ENCODE measurements at regions not wholly inside any gene's neighbourhood (a gene's known extent, or its start where the extent isn't known, plus 50 kb on each side); places are given as distances from the start of the nearest gene placed in this dataset.

DNA sequence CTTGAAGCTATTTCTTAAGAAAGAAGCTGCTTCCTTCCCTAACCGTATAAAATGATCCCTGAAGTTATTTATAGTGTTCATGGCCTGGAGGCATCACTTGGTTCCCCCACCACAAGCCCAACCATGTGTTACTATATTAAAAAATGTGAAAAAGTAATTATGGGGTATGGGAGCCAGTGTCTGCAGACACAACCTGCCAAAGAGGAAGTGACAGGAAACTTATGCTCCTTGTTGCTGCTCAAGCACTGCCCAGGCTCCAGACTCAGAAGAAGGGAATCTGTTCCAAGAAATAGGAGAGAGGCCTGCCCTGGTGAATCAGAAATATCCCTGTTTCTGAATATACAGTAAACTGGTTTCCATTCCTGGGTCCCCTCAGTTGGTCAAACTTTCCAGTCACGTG lies 217.2 kb upstream of the BMP4 start:
- Histone ChIP-seq H3K4me1 (replicated peaks; ENCODE audit: insufficient read depth) (peaks cover 26% of the 10 kb centered on the region), H3K4me2 (no peak overlapping the region), H3K27ac (no peak overlapping the region), H3K79me2 (ENCODE audit: low read depth) (no peaks in the 10 kb centered on the region), H3K4me3 (no peak overlapping the region), H3K9me3 (ENCODE audit: insufficient read depth, low read depth) (no peaks in the 10 kb centered on the region), H3K9me2 (ENCODE audit: insufficient read depth) (no peaks in the 10 kb centered on the region), H3K27me3 (ENCODE audit: insufficient read depth, low read depth) (no peaks in the 10 kb centered on the region), H2AFZ (no peak overlapping the region), H4K20me1 (ENCODE audit: insufficient read depth) (no peaks in the 10 kb centered on the region), H3F3A (ENCODE audit: insufficient read depth, low read depth) (peaks cover 13% of the 10 kb centered on the region), H3K36me3 (ENCODE audit: low read depth) (no peaks in the 10 kb centered on the region)
- ChIA-PET CTCF (interaction anchor here (0.6 kb wide), 1 partner anchor 93 kb away, joined by 9 read pairs; no protein-coding TSS in a partner anchor), POLR2A (ENCODE audit: unreplicated experiment) (interaction anchor here (0.6 to 1.2 kb wide), 2 partner anchors 98 to 217 kb away, joined by 4 to 8 read pairs; partner anchors contain the start of gene BMP4)
- intact Hi-C loops (cut with micrococcal nuclease; ENCODE audit: unreplicated experiment): loop anchor here (5.0 to 10.0 kb wide), 2 partner anchors 332 to 719 kb away; no protein-coding TSS in a partner anchor
- no TSS peak for BruUV-seq (replicated peaks)
- no peak for TF ChIP-seq EZH2 (IDR thresholded peaks at IDR 0.05; ENCODE audit: low read depth)
- TF ChIP-seq, protein P1, sequence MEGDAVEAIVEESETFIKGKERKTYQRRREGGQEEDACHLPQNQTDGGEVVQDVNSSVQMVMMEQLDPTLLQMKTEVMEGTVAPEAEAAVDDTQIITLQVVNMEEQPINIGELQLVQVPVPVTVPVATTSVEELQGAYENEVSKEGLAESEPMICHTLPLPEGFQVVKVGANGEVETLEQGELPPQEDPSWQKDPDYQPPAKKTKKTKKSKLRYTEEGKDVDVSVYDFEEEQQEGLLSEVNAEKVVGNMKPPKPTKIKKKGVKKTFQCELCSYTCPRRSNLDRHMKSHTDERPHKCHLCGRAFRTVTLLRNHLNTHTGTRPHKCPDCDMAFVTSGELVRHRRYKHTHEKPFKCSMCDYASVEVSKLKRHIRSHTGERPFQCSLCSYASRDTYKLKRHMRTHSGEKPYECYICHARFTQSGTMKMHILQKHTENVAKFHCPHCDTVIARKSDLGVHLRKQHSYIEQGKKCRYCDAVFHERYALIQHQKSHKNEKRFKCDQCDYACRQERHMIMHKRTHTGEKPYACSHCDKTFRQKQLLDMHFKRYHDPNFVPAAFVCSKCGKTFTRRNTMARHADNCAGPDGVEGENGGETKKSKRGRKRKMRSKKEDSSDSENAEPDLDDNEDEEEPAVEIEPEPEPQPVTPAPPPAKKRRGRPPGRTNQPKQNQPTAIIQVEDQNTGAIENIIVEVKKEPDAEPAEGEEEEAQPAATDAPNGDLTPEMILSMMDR (conservative IDR thresholded peaks at IDR 0.05): no peak
- peak in 1 of 2 experiments; percentile 35 for DNase-seq

DNA sequence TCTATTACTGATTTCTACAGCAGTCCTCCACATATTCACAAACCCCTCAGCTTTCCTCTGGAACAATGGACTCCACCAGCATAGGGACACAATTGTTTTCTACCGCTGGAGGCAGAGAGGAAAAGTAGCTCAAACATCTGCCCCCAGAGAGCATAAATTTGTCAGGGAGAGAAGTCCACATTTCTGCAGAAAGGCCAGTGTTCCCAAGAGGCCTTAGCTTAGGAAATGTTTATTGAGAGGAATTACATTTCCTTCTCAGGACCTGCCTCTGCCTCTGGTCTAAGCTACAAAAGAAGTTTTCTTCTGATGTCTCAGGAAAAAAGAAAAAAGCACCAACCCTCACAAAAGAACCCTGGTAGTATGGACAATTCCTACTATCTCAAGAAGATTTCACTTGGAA lies 217.8 kb upstream of the BMP4 start:
- no peak for DNase-seq
- Histone ChIP-seq H3K4me3 (no peak overlapping the region), H3K79me2 (ENCODE audit: low read depth) (no peaks in the 10 kb centered on the region), H3K27me3 (ENCODE audit: insufficient read depth, low read depth) (no peaks in the 10 kb centered on the region), H3K9me3 (ENCODE audit: insufficient read depth, low read depth) (no peaks in the 10 kb centered on the region), H2AFZ (no peak overlapping the region), H3K4me1 (replicated peaks; ENCODE audit: insufficient read depth) (peaks cover 20% of the 10 kb centered on the region), H3K36me3 (ENCODE audit: low read depth) (no peaks in the 10 kb centered on the region), H3K27ac (no peak overlapping the region), H3F3A (ENCODE audit: insufficient read depth, low read depth) (peaks cover 6% of the 10 kb centered on the region), H4K20me1 (ENCODE audit: insufficient read depth) (no peaks in the 10 kb centered on the region), H3K4me2 (no peak overlapping the region), H3K9me2 (ENCODE audit: insufficient read depth) (no peaks in the 10 kb centered on the region)
- no TSS peak for BruUV-seq (replicated peaks)
- ChIA-PET CTCF (interaction anchor here (0.6 to 1.4 kb wide), 5 partner anchors 92 to 254 kb away, joined by 3 to 9 read pairs (median 5); partner anchors contain the start of gene BMP4), POLR2A (ENCODE audit: unreplicated experiment) (interaction anchor here (0.6 to 1.2 kb wide), 6 partner anchors 58 to 631 kb away, joined by 3 to 15 read pairs (median 5); partner anchors contain the start of gene BMP4)
- intact Hi-C loops (cut with micrococcal nuclease; ENCODE audit: unreplicated experiment): loop anchor here (5.0 to 10.0 kb wide), 2 partner anchors 332 to 720 kb away; no protein-coding TSS in a partner anchor
- TF ChIP-seq, protein P1 (conservative IDR thresholded peaks at IDR 0.05): no peak
- no peak for TF ChIP-seq EZH2 (IDR thresholded peaks at IDR 0.05; ENCODE audit: low read depth)

DNA sequence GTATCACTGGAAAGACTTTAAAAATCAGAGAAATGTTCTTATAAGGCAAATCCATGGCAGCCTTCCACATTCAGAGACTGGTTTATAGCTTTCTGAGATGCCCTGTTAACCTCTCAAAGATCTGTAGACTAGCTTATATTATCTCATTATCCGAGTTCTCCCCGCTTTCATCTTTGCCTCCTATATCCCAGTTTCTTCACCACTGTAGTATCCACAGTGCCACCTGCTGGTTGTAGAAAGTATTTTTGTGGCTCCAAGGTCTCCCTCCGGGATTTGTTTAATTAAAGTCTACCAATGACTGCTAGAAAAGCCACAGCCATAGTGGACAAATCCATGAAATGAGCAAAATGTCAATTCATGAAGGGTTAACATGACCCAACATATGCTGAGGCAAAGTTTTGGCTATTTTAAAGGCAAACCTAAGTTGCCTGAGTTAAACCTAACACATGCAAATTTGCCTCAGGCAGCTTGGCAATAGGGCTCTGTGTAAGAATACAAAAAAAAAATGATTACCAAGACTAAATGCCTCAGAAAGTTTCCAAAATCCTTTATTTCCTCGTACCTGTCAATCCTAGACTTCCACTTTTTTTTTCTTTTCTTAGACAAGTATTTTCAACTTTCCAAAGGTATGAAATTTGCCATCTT lies 218.8 kb upstream of the BMP4 start:
- H3K27ac ChIP-seq: no peak overlapping the region
- 0 out of 2 replicates have a peak overlapping the region, but pooled peaks have one; percentile 23 for H3K4me2 ChIP-seq
- intact Hi-C loops (cut with micrococcal nuclease; ENCODE audit: unreplicated experiment): loop anchor here (1.0 to 10.0 kb wide), 7 partner anchors 77 to 721 kb away; partner anchors contain the start of gene BMP4
- ChIA-PET POLR2A (ENCODE audit: unreplicated experiment) (interaction anchor here (0.5 to 1.0 kb wide), 8 partner anchors 67 to 632 kb away, joined by 3 to 8 read pairs (median 4); partner anchors contain the start of gene BMP4), CTCF (interaction anchor here (0.5 to 1.4 kb wide), 12 partner anchors 47 to 717 kb away, joined by 3 to 20 read pairs (median 3); partner anchors contain the start of gene BMP4)
- no peak overlapping the region for H3K4me3 ChIP-seq
- BruUV-seq (replicated peaks): no TSS peak
- no peaks in the 10 kb centered on the region for H3K9me3 ChIP-seq (ENCODE audit: insufficient read depth, low read depth)
- H3K9me2 ChIP-seq (ENCODE audit: insufficient read depth): no peaks in the 10 kb centered on the region
- TF ChIP-seq, protein P1 (conservative IDR thresholded peaks at IDR 0.05): peak; percentile 97
- no peak for TF ChIP-seq EZH2 (IDR thresholded peaks at IDR 0.05; ENCODE audit: low read depth)
- H2AFZ ChIP-seq: no peak overlapping the region
- H4K20me1 ChIP-seq (ENCODE audit: insufficient read depth): no peaks in the 10 kb centered on the region
- H3K79me2 ChIP-seq (ENCODE audit: low read depth): no peaks in the 10 kb centered on the region
- DNase-seq: peak; percentile 37 to 71
- H3K36me3 ChIP-seq (ENCODE audit: low read depth): no peaks in the 10 kb centered on the region
- peaks cover 10% of the 10 kb centered on the region for H3K4me1 ChIP-seq (replicated peaks; ENCODE audit: insufficient read depth)
- no peaks in the 10 kb centered on the region for H3K27me3 ChIP-seq (ENCODE audit: insufficient read depth, low read depth)
- H3F3A ChIP-seq (ENCODE audit: insufficient read depth, low read depth): no peaks in the 10 kb centered on the region
